Left lung (tissue), 4 donors: ENCODE measurements at regions not wholly inside any gene's neighbourhood (a gene's known extent, or its start where the extent isn't known, plus 50 kb on each side); places are given as distances from the start of the nearest gene placed in this dataset.

Source experiments
- ATAC-seq: fragments of 200-7000 bp; cut with Tn5 transposase; one replicate; pipeline ENCODE4 v1.9.1; 2020; ENCODE audit warnings: moderate library complexity
- DNase-seq, 4 donors: peaks; one replicate each; pipeline ENCODE4 v3.0.0-alpha.2; 2013 to 2020
- H3K27ac ChIP-seq, 2 donors: fragments of 200-600 bp; sonication (generic) in 1 of 2; one replicate each; pipeline versions ENCODE4 v1.5.0 to v1.8.0; 2020 to 2021
- H3K27me3 ChIP-seq, 2 donors: fragments of 200-600 bp; sonication (generic) in 1 of 2; one replicate each; pipeline versions ENCODE4 v1.5.0 to v1.8.0; 2020 to 2021
- H3K36me3 ChIP-seq, 2 donors: fragments of 200-600 bp; sonication (generic) in 1 of 2; one replicate each; pipeline versions ENCODE4 v1.5.0 to v1.8.0; 2020 to 2021
- H3K4me1 ChIP-seq, 2 donors: fragments of 200-600 bp; one replicate each; pipeline ENCODE4 v1.8.0; 2021
- H3K4me3 ChIP-seq, 2 donors: fragments of 200-600 bp; sonication (generic) in 1 of 2; one replicate each; pipeline versions ENCODE4 v1.5.0 to v1.8.0; 2020 to 2021; ENCODE audit warnings: mild to moderate bottlenecking in 1 of 2
- H3K9me3 ChIP-seq, 2 donors: fragments of 200-600 bp; sonication (generic) in 1 of 2; one replicate each; pipeline versions ENCODE4 v1.5.0 to v1.8.0; 2020 to 2021
- CTCF ChIP-seq, 2 donors: fragments of 200-600 bp; sonication (generic) in 1 of 2; IDR thresholded peaks; one replicate each; pipeline versions ENCODE4 v1.5.0 to v1.8.0; 2021; ENCODE audit warnings: antibody characterized with exemption in 2 of 2
- intact Hi-C, 2 donors: fragments of 100-400 bp; cut with DNase I; formaldehyde crosslinking; loops; one replicate each; pipeline versions ENCODE4 v1.11.2 to v1.14.2; 2022
- donor health status: DM: no; HTN: yes; CAD: no.
- donor health status: DM: no; HTN: no; CAD: no.

GRCh38 chr11:42713279-42713678, 598.5 kb upstream of the API5 start:
- DNase-seq (no peak), ATAC-seq (no peak)
- Histone ChIP-seq H3K9me3 (peaks cover 0 to 10% of the 10 kb centered on the region in 2 donors), H3K27me3 (no peaks in the 10 kb centered on the region), H3K27ac (no peak overlapping the region), H3K36me3 (no peaks in the 10 kb centered on the region), H3K4me1 (no peaks in the 10 kb centered on the region), H3K4me3 (no peak overlapping the region)
- intact Hi-C loops, result no loop called here
- no peak for TF ChIP-seq CTCF (IDR thresholded peaks at IDR 0.05)

DNA sequence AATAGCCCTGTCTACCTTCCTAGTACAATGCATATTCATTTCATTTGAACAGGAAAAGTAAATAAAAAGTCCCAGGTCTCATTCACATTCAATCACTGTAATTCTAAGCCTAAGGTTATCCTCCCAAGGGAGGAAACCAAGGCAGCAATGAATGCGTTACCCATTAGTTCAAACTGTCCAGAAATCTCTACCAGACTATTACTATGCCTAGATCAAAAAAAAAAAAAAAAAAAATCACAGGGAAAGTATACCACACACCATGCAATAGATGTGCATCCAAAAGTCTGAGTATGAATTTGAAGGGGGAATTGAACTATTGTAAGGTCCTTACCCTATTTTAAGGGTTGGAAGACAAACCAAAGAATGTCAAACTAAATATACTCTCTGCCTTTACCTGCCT, 598.0 kb upstream of the API5 start:
- no peaks in the 10 kb centered on the region for H3K36me3 ChIP-seq
- intact Hi-C loops, result no loop called here

GRCh38 chr11:42720716-42721563, 590.9 kb upstream of the API5 start:
- Histone ChIP-seq H3K27me3 (no peaks in the 10 kb centered on the region), H3K4me1 (no peaks in the 10 kb centered on the region), H3K27ac (no peak overlapping the region), H3K36me3 (no peaks in the 10 kb centered on the region), H3K9me3 (peaks cover 0 to 6% of the 10 kb centered on the region in 2 donors), H3K4me3 (no peak overlapping the region)
- DNase-seq, result no peak
- TF ChIP-seq CTCF (IDR thresholded peaks at IDR 0.05), result no peak
- intact Hi-C loops, result no loop called here
- ATAC-seq, result no peak

More for the DNA sequence above, 598.0 kb upstream of the API5 start:
- TF ChIP-seq CTCF (IDR thresholded peaks at IDR 0.05), result no peak
- no peaks in the 10 kb centered on the region for H3K27me3 ChIP-seq
- no peaks in the 10 kb centered on the region for H3K4me1 ChIP-seq
- DNase-seq (no peak), ATAC-seq (no peak)
- H3K4me3 ChIP-seq, result no peak overlapping the region
- peaks cover 0 to 10% of the 10 kb centered on the region in 2 donors for H3K9me3 ChIP-seq
- H3K27ac ChIP-seq, result no peak overlapping the region

DNA sequence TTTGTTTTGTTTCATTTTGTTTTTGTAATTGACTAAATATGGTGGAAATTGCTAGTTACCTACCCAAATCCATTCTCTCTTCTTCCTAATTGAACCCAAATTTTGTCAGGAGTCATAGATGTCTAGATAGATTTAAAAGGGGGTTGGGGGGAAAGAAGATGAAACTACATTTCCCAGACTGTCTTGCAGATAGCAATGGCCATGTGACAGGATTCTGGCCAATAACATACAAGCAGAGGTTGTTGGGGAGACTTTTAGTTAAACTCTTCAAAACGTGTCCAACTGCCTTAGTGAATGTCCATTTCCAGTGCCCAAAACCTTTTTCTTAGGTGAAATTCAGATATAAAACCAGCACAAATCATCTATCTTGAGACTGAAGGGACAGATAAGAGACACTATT, 583.9 kb upstream of the API5 start:
- Histone ChIP-seq H3K4me3 (no peak overlapping the region), H3K27me3 (no peaks in the 10 kb centered on the region), H3K4me1 (no peaks in the 10 kb centered on the region), H3K27ac (no peak overlapping the region), H3K9me3 (no peaks in the 10 kb centered on the region), H3K36me3 (no peaks in the 10 kb centered on the region)
- no peak for ATAC-seq
- TF ChIP-seq CTCF (IDR thresholded peaks at IDR 0.05), result no peak
- DNase-seq, result no peak
- intact Hi-C loops, result no loop called here

GRCh38 chr11:42762348-42762747, 549.4 kb upstream of the API5 start:
- no peak for DNase-seq
- intact Hi-C loops, result no loop called here
- no peak for TF ChIP-seq CTCF (IDR thresholded peaks at IDR 0.05)
- no peaks in the 10 kb centered on the region for H3K36me3 ChIP-seq
- H3K4me1 ChIP-seq, result no peaks in the 10 kb centered on the region
- no peak overlapping the region for H3K27ac ChIP-seq
- H3K4me3 ChIP-seq, result no peak overlapping the region
- no peaks in the 10 kb centered on the region for H3K9me3 ChIP-seq
- no peak for ATAC-seq
- H3K27me3 ChIP-seq, result no peaks in the 10 kb centered on the region
